Stimulated activated CD4-positive, alpha-beta T cell treated with anti-CD3 and anti-CD28 coated beads, Interleukin-4, amount 100 ng/mL, for 24 hours (primary cell): ENCODE measurements at regions not wholly inside any gene's neighbourhood (a gene's known extent, or its start where the extent isn't known, plus 50 kb on each side); places are given as distances from the start of the nearest gene placed in this dataset.

Experiments
- DNase-seq: peaks from one replicate; pipeline ENCODE4 v3.0.0-alpha.2; 2020

DNA sequence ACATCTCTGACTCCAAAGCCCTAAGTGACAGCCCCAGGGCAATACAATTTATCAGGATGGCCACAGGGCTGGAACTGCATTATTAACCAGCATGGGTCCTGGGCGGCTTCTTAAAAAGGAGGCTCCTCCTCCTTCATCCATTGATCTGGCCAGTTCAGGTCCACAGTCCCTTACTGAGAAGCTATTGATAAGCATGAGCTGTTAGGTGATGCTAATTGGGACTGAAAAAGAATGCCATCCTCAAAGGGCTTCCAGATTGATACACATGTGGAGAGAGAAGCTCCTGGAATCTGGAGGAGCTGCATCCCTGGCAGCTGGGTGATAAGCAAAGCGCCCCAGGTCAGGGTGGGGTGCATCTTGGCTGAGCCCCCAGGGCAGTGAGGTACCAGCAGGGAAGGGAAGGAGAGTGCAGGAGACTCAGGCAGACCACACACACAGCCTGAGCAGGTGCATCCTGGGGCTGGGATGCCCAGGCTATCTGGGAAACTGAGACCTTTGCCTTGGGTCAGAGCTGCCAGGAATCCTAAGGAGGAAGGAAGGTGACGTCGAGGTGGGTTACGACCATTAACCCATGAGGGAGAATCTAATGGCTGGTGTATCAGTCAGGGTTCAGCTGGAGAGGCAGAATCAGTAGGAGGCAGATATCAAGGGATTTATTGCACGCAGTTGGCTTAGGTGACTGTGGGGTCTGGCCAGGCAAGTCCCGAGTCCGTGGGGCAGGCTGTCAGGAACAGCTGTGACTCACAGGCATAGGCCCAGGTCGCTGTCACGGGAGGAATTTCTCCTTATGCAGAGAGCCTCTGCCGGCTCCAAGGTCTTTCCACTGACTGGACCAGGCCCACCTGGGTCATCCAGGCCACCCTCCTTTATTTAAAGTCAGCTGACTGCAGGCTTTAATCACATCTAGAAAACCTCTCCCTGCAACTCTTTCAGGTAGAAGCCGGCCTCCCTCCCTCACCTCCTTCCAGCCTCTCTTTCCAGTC is 261.2 kb downstream of the BMP7 start:
- no peak for DNase-seq

DNA sequence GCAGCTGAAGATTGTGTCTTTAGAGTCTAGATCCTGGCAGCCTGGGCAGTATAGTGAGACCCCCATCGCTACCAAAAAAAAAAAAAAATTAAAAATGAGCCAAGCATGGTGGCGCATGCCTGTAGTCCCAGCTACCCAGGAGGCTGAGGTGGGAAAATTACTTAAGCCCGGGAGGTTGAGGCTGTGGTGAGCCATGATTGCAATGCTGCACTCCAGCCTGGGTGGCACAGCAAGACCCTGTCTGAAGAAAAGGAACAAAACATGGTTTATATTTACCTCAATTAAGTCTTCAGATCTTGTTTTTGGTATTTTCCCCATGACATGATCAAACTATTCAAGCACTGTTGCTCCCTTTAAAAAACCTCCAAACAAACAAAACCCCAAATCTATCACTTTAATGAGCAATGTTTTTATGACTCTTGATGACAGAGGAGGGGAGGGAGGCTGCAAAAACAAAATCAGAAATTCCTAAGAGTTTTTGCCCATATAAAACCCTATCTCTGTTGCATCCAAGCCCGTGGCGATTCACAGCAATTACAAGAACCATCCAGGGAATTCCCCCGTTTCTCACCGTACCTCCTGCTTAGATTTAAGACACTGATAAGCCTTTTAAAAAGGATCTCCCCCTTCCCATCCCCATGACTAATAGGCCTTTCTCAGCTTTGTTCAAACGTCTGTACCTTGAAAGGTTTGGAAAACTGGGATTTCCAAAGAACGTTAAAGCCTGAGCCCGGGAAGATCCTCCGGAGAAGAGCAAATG is 259.9 kb downstream of the BMP7 start:
- no peak for DNase-seq

DNA sequence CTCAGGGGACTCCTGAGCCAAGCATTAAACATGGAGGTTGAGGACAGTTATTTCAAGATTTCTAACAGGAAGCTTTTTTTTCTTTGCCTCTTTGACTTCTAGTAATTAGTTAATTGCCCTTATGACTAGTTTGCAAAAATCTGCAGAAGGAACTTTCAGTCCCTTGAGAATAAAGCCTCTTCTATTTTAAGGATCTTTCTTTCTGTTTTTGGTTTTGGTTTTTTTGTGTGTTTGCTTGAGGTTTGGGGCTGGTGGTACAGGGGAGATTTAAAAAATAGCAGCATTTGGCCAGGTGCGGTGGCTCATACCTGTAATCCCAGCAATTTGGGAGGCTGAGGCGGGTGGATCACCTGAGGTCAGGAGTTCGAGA is 259.3 kb downstream of the BMP7 start:
- DNase-seq, result no peak

DNA sequence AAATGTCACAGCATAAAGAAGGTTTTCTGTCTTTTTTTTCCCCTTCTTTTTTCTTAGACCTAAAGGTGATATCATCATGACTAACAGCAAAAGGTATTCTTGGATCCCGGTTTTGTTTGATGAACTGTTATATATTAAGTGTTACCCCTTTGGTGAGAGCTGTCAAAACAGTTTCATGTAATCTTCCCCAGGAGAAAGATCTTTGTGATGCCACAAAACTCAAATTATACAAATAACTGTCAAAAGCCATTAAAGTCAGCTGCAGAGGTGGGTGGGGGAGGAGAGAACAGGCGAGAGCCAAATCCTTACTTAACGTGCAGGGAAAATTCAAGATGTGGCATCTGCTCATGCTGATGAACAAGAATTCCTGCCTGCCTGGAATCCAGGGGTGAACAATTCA is 258.2 kb downstream of the BMP7 start:
- DNase-seq, result no peak

DNA sequence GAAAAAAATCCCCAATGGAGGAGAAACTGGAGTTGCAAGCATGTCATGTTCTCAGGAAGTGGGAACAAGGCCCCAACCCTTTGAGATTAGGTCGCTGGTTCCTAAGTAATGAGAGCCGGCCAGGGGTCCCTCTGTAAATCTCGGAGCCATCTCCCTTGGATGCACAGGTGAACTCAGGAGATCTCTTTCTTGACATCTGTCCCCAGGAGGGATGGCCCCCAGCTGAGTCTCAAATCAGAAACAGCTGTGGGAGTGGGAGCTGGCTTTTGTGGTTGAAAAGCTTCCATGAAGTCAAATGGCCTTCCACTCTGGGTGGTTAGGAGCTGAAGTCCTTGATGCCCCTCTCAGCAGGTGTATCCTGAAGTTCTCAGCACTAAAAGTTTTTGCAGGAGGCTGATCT is 257.1 kb downstream of the BMP7 start:
- no peak for DNase-seq

DNA sequence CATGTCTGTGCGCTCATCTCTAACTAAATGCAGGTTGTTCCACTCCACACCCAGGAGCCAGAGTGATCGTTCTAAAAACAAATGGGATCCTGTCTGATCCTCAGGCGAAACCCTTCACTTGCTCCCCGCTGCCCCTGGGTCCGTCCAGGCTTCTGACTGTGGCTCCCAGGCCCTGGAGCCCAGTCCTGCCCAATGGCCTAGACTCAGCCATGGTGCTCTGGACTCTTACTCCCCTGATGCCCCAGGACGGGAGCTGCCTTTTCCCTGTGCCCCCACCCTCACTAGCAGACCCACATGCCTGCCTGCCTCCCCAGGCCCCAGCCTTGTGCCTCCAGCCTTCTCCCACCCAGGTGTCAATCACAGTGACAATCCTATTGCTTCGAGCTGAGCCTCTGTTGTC is 256.7 kb downstream of the BMP7 start:
- DNase-seq, result no peak

DNA sequence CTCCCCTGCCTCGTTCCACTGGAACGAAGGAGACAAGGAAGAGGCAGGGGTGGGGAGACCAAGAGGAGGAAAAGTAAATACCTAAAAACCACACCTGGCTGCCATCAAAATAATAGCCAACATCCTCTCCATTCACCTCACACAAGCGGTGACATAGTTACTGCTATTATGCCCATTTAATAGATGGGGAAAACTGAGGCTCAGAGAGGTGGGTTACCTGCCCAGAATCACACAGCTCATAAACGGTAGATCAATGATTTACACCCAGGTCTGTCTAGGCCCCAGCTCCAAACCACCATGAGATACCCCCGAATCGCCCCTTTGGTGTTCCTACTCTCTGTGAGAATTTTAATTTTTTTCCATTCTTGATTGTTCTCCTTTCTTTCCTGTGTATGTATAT is 253.8 kb downstream of the BMP7 start:
- no peak for DNase-seq

DNA sequence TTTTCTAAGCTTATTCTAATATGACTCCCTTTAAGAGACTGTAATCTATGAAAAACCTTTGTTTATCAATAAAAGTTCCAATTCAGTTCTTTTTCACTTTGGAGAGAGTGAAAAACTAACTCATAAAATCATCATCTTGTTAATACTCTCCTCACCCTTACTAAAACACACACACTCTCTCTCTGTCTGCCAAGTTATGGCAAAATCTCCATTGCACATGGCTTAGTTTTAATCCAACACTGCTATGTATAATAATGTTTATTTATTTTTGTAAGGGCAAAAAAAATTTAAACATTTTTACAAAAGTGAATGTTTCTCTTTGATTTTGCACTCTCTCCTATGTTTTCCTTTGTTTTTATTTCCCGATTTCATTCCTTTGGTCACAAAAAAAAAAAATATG is 253.2 kb downstream of the BMP7 start:
- no peak for DNase-seq

DNA sequence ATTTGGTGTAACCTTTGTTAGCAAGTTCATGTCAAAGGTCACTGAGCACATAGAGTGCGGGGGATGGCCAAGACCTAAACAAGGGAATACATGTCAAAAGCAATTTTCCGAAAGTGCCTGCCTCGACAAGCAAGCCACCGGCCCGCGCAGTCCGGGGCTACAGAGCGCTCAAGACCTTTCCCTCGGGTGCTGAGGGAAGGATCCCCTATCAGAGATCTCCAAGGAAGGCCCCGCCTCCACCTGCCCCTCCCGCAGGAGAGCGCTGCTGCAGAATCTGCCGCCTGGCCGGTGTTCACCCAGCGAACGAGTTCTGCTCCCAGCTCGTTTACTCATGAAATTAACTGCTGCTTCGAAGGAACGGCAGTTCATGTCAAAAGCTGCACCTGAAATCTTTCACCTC is 252.7 kb downstream of the BMP7 start:
- DNase-seq, result no peak

DNA sequence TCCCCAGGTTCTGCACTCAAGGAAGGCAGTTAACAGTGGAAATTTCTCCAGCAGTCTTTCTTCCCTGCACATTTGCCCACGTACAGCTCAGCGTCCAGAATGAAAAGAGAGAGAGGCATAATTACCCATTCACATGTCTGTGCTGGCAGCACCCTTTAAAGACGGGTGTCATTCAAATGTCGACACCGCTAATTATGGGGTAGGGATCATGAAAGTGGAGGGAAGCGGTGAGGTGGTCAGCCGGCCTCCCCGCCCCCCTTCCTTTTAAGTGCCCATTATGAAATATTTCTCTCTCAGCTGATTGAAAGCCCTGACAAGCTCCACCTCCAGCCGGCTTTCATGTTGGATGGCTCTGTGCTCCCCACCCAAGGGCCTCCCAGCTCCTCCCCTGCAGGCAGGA is 246.1 kb downstream of the BMP7 start:
- no peak for DNase-seq

DNA sequence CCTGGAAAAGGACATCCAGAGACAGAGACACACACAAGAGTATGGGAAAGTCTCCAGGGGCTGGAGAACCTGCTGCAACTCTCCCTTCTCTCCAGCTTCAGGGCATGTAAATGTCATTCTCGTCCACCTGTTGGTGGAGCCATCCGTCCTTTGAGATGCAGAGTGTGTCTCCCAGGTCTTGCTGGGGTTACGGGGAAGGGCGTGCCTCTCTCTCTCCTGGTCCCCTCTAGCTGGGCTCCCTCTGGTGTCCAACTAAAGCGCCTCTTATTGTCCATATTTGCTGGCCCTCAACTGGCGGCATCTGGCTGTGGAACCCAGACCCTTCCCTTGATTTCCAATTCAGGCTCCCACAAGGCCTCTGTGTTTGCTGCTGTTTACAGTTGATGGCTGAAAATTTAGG is 244.1 kb downstream of the BMP7 start:
- DNase-seq, result no peak

DNA sequence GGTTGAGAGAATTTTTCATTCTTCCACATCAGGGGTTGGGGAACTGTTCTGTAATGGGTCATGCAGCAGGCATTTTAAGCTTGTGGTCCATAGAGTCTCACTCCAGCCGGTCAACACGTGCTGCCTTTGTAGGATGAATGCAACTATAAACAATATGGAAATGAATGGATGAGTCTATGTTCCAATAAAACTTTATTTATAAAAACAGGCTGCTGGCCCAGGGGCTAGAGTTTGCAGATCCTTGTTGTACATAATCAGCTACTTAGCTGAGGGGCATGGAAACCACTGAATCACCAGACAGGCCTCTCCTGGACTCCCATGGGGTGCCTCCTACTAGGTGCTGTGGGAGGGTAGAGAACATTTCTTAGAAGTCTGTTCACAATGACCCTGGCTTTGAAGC is 243.4 kb downstream of the BMP7 start:
- no peak for DNase-seq

DNA sequence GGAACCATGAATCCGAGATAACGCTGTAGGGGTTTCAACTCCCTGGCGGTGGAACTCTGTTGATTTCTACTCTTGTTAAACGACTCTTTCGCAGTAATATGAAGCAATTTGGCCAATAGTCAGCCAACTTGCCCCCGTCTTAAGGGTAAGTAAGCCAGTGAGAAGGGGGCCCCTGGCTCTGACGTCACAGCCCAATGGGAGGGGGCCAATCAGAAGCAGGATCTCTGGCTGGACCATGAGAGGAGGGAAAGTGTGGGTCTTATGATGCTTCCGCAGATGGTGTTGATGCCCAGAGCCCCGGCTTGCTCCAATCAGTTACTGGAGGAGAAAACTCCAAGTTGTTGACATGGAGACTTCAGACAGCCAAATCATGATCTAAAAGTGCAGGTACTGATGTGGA is 242.4 kb downstream of the BMP7 start:
- DNase-seq, result no peak

DNA sequence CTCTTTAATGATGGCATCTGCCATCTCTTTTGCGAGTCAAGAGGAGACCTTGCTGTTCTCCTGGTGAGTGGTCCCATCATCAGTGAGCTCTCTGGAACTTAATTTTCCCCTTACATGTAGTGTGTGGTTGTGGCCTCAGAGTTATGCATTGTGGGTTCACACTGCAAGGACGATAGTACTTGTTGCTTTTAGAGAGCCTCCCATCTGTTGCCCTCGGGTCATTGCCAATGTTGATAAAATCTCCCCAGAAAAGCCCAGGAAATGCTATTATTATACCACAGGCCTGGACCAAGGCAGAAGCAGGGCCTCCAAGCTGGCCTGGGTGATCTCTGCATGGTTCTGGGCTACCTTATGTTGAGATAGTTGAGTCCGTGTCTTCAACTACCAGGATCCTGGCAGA is 241.6 kb downstream of the BMP7 start:
- DNase-seq, result no peak

DNA sequence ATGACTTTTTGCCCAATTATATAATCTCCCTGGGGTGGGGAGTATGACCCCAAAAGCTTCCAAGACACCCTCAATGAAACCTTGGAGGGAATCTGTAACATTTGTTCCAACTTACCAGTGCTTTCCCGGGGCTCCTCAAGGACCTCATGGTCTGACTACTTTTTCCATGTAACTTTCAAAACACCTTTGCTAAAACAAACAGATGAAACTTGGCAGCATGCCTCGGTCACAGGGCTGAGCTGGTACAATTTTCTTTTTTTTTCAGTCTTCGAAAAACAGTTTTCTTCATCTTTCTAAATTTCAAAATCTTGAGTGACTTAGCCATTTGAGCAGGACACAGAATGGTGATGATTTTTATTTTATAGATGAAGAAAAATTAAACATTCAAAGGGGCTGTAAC is 241.2 kb downstream of the BMP7 start:
- DNase-seq, result no peak

DNA sequence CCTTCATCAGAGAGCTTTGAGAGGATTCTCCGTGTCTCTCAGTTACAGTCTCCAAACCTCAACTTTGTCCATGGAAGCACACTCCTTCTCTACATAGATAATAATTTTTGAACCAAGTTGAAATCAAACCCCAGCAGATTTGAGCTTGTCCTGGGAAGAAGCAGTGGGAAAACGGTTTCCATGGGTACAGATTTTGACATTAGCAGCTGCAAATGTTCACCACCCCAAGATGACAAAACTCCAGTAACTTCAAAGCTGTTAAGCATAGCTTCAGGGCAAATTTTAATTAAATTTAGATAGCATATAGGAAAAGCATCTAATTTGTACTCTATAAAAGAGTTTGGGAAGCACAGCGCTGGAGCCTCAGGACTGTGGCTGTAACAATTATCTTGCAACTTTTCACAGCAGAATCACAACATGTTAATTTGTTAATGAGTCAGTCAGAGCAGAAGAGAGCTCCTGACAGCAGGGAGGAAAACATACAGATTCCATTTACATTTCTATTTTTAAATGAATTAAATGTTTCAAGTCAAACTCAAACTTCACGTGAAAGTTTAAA is 240.7 kb downstream of the BMP7 start:
- DNase-seq, result no peak

DNA sequence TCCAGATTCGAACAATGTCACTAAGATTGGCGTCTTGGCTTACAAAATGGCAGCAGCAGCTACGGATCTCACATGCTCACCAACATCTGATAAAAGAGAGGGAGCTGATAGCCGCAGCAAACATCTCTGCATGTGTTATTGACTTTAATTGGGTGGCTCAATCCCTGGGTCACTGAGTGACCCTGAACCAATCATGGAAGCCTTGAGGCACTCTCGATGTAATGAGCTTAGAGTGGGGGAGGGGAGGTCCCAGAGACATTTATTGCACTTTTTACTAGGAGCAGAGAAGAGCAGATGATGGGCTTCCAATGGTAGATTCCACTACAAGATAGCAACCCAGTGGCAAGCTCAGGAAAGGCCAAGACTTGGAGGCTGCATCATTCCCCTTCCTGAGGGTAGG is 238.7 kb downstream of the BMP7 start:
- DNase-seq, result no peak

DNA sequence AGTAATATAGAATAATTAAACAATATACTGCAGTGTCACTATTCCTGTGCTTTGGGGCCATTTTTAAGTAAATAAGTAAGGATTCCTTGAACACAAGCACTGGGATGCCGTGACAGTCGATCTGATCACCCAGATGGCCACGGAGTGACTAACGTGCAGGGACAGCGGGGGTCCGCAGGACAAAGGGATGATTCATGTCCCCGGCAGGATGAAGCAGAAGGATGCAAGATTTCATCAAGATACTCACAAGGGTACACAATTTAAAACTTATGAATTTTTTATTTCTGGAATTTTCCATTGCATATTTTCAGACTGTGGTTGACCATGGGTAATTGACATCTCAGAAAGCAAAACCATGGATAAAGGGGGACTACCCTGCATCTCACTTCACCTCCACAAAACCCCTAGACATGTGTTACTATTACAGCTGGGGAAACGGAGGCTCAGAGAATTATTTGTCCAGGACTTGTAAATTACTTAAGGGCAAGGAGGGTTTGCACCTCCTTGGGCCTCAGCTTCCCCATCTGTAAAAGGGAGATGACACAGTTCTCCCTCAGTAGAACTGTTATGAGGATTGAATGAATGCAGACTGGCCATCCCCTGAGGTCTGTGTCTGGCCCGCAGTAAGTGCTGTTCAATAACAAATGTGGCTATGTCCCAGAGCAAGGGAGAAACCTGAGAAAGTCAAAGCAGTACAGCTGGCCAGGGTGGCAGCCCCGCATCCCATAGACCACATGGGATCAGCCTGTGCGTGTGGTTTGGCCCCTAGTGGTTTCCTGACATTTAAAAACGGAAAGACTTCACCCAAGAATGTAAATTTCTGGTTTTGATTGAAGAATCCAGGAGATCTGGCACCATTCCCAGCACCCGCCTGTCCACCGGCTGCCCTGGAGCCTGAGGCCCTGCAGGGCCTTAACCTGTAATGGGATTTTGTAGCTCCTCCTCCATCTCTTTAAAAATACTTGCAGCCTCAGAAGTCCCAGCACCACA is 235.5 kb downstream of the BMP7 start:
- no peak for DNase-seq

DNA sequence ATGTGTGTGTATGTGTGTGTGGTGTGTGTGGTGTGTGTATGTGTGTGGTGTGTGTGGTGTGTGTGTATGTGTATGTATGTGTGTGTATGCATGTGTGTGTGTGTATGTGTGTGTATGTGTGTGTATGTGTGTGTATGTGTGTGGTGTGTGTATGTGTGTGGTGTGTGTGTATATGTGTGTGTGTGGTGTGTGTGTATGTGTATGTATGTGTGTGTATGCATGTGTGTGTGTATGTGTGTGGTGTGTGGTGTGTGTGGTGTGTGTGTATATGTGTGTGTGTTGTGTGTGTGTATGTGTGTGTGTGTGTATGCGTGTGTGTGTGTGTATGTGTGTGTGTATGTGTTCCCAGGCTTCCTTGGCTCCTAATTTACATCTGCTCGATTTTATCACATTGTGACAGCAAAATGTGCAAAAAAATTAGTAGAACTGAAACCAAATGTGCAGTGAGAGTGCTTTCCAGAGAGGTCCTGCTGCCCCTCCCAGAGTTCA is 234.5 kb downstream of the BMP7 start:
- no peak for DNase-seq

DNA sequence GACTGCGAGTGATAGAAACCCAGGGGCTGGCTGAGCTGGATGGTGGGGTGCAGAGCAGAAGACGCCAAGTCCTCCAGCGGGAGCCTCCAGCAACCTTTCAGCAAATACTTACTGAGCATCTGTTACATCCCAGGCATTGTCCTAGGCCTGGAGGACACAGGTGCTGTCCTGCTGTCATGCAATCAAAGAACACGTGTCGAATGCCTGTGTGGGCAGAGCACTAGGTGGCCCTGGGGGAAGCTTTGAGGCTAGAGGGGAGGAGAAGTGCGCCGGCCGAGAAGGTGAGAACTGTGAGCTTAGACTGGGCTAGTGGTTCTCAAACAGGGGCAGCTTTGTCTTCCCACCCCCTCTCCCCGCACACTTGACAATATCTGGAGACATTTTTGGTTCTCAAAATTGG is 233.6 kb downstream of the BMP7 start:
- DNase-seq, result no peak

DNA sequence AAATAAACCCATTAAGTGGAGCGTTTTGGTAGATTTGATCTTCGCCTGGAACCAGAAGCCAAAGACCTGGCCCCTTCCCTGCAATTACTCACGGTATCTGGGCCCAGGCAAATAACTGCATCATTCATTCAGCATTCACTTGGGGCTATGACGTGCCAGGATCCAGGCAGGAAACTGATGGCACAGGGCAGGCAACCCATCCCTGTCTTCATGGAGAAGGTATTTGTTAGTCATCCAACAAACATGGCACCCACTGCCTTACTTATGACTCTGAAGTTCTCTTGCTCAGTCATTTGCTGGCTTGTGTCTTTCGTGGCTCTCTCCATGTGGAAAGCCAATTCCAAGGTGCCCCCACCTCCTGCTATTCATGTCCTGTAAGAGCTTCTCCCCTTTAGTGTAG is 232.4 kb downstream of the BMP7 start:
- no peak for DNase-seq

DNA sequence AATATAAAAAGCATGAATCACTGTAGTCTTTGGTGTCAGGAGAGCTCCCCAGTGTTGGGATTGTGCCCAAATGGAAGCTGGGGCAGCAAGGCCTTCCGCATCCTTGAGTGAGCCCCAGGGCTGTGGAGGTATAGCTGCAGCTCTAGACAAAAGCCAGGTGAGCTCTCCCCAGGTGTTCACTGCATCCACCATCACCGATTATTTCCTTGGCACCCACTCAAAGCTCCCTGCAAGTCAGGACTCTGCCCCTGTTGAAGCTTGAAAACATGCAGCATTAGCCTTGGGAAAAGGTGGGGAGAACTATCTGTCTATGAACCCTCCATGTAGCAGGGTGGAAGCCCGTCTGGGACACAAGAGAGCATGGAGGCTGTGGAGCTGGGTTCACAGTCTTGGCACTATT is 228.8 kb downstream of the BMP7 start:
- DNase-seq, result no peak
